RWPE2 (cell line): ENCODE measurements at regions not wholly inside any gene's neighbourhood (a gene's known extent, or its start where the extent isn't known, plus 50 kb on each side); places are given as distances from the start of the nearest gene placed in this dataset.
"Not testable (repeated sequence)": the region's sequence is repeated elsewhere in the genome, so short reads cannot be mapped to it uniquely, and the experiment has no call there.

Experiments used
- ATAC-seq: fragments of 200-7000 bp; cut with Tn5 transposase; 3 replicates; pipeline ENCODE4 v1.9.1; 2021; ENCODE audit warnings: low read depth
- DNase-seq: peaks from one replicate; pipeline ENCODE4 v3.0.0-alpha.2; 2020; ENCODE audit warnings: low spot score
- H3K27ac ChIP-seq: fragments of 450-650 bp; 2 replicates; pipeline ENCODE4 v1.5.1; 2017; ENCODE audit warnings: mild to moderate bottlenecking; ENCODE audit not compliant: poor library complexity, severe bottlenecking
- H3K27me3 ChIP-seq: fragments of 250-450 bp; sonication (Bioruptor Pico); 2 replicates; pipeline ENCODE4 v1.5.1; 2021; ENCODE audit warnings: mild to moderate bottlenecking, moderate library complexity; ENCODE audit not compliant: insufficient read depth, poor library complexity, severe bottlenecking
- H3K36me3 ChIP-seq: fragments of 250-450 bp; sonication (Bioruptor Pico); 2 replicates; pipeline ENCODE4 v1.5.1; 2020; ENCODE audit warnings: low read depth, mild to moderate bottlenecking, moderate library complexity
- H3K4me1 ChIP-seq: fragments of 250-450 bp; sonication (Bioruptor Pico); 2 replicates; pipeline ENCODE4 v1.5.1; 2021; ENCODE audit warnings: mild to moderate bottlenecking, moderate library complexity; ENCODE audit not compliant: insufficient read depth, poor library complexity, severe bottlenecking
- H3K4me3 ChIP-seq: fragments of 250-450 bp; sonication (Bioruptor Pico); 2 replicates; pipeline ENCODE4 v1.5.1; 2021; ENCODE audit warnings: mild to moderate bottlenecking, moderate library complexity; ENCODE audit not compliant: severe bottlenecking
- H3K9me3 ChIP-seq: fragments of 250-450 bp; sonication (Bioruptor Pico); 2 replicates; pipeline ENCODE4 v1.5.1; 2021; ENCODE audit warnings: mild to moderate bottlenecking, moderate library complexity; ENCODE audit not compliant: severe bottlenecking
- TF ChIP-seq, protein P1 (sequence below): fragments of 450-650 bp; IDR thresholded peaks from one replicate; pipeline ENCODE4 v1.5.1; 2017; ENCODE audit warnings: mild to moderate bottlenecking, moderate library complexity; ENCODE audit not compliant: poor library complexity, severe bottlenecking

DNA sequence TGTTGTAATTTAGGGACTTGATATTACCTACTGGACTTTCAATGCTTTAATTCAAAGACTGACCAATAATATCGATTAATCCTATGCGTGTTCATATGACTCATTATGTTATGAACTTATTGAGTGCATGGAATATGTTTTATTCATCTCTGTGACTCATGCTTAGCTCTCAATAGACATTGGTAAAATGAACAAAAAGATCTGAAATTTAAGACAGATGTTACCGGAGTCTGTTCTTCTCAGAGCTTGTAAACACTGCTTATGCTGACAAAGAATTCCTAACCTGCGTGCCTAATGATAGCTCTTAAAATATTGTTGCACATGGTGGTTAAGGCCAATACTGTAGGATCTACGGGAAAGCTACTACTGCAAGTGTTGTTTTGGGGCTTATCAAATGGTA, 131.5 kb upstream of the ACBD5 start:
- TF ChIP-seq, protein P1, sequence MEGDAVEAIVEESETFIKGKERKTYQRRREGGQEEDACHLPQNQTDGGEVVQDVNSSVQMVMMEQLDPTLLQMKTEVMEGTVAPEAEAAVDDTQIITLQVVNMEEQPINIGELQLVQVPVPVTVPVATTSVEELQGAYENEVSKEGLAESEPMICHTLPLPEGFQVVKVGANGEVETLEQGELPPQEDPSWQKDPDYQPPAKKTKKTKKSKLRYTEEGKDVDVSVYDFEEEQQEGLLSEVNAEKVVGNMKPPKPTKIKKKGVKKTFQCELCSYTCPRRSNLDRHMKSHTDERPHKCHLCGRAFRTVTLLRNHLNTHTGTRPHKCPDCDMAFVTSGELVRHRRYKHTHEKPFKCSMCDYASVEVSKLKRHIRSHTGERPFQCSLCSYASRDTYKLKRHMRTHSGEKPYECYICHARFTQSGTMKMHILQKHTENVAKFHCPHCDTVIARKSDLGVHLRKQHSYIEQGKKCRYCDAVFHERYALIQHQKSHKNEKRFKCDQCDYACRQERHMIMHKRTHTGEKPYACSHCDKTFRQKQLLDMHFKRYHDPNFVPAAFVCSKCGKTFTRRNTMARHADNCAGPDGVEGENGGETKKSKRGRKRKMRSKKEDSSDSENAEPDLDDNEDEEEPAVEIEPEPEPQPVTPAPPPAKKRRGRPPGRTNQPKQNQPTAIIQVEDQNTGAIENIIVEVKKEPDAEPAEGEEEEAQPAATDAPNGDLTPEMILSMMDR, result no peak
- Histone ChIP-seq H3K4me1 (peaks cover 7% of the 10 kb centered on the region), H3K9me3 (no peaks in the 10 kb centered on the region), H3K4me3 (no peak overlapping the region), H3K27ac (peak overlapping the region; percentile 11), H3K36me3 (no peaks in the 10 kb centered on the region), H3K27me3 (no peaks in the 10 kb centered on the region)
- ATAC-seq, result peak; percentile 72
- no peak for DNase-seq

- not testable (repeated sequence) for H3K4me3 ChIP-seq, H3K4me1 ChIP-seq, H3K27me3 ChIP-seq, H3K36me3 ChIP-seq, H3K9me3 ChIP-seq, H3K27ac ChIP-seq, ATAC-seq, DNase-seq
These were observed 130.8 kb upstream of the ACBD5 start for GRCh38 chr10:27371375-27371774.

DNA sequence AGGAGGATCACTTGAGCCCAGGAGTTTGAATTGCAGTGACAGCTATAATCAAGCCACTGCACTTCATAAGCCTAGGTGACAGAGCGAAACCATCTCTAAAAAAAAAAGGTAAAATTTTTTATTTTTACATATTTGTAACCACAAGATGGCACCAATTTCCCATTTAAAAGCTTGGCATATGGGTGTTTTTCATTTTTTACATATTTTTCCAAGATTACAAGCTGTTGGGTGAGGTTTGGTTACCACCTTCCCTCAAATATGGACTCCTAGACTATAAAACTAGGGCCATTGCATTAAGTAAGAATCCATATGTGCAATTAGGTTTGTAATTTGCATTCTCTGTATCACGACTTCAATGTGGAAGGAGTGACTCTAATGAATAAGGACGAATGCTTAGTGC, 129.3 kb upstream of the ACBD5 start:
- Histone ChIP-seq H3K27me3 (no peaks in the 10 kb centered on the region), H3K4me1 (peaks cover 7% of the 10 kb centered on the region), H3K27ac (no peak overlapping the region), H3K9me3 (no peaks in the 10 kb centered on the region), H3K4me3 (no peak overlapping the region), H3K36me3 (no peaks in the 10 kb centered on the region)
- ATAC-seq (no peak), DNase-seq (no peak)
- TF ChIP-seq, protein P1, result peak; percentile 62

DNA sequence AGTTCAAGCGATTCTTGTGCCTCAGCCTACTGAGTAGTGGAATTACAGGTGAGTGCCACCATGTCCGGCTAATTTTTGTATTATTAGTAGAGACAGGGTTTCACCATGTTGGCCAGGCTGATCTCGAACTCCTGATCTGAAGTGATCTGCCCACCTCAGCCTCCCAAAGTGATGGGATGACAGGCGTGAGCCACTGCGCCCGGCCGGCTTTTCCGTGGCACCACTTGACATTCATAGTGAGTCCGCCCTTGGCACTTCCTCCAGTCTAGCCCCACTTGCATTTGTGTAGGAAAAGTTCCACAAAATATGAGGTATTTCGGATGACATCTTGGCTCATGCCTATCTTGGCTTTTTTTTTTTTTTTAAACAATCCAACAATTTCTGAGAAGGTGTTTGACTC, 128.1 kb upstream of the ACBD5 start:
- Histone ChIP-seq H3K27me3 (no peaks in the 10 kb centered on the region), H3K27ac (no peak overlapping the region), H3K4me1 (peaks cover 7% of the 10 kb centered on the region), H3K36me3 (no peaks in the 10 kb centered on the region), H3K4me3 (no peak overlapping the region), H3K9me3 (no peaks in the 10 kb centered on the region)
- TF ChIP-seq, protein P1, result no peak
- ATAC-seq, result no peak
- no peak for DNase-seq

- Histone ChIP-seq H3K36me3 (no peaks in the 10 kb centered on the region), H3K9me3 (no peaks in the 10 kb centered on the region), H3K4me3 (no peak overlapping the region), H3K27me3 (no peaks in the 10 kb centered on the region), H3K4me1 (no peaks in the 10 kb centered on the region), H3K27ac (no peak overlapping the region)
- TF ChIP-seq, protein P1, result no peak
- DNase-seq (no peak), ATAC-seq (no peak)
These were observed 126.2 kb upstream of the ACBD5 start for GRCh38 chr10:27366769-27367168.
